DND-41 (cell line): ENCODE measurements at regions not wholly inside any gene's neighbourhood (a gene's known extent, or its start where the extent isn't known, plus 50 kb on each side); places are given as distances from the start of the nearest gene placed in this dataset.

Experiments
- ATAC-seq: fragments of 200-7000 bp; cut with Tn5 transposase; 3 replicates; pipeline ENCODE4 v1.9.1; 2021; ENCODE audit warnings: low read depth; ENCODE audit not compliant: insufficient read depth
- DNase-seq: peaks from one replicate; pipeline ENCODE4 v3.0.0-alpha.2; 2020
- H2AFZ ChIP-seq: 2 replicates; pipeline ENCODE4 v1.6.0; 2012; ENCODE audit warnings: low read depth, low read length
- H3K27ac ChIP-seq: 2 replicates; pipeline ENCODE4 v1.5.1; 2012; ENCODE audit warnings: low read length, inconsistent platforms
- H3K27me3 ChIP-seq: fragments of 200-600 bp; sonication (generic); 2 replicates; pipeline ENCODE4 v1.6.0; 2012; ENCODE audit warnings: low read length, mild to moderate bottlenecking, inconsistent platforms; ENCODE audit not compliant: insufficient read depth, poor library complexity
- H3K36me3 ChIP-seq: 2 replicates; pipeline ENCODE4 v1.5.1; 2012; ENCODE audit warnings: low read length, inconsistent platforms; ENCODE audit not compliant: insufficient read depth
- H3K4me1 ChIP-seq: 2 replicates; pipeline ENCODE4 v1.5.1; 2012; ENCODE audit warnings: mild to moderate bottlenecking, low read length; ENCODE audit not compliant: insufficient read depth
- H3K4me2 ChIP-seq: 2 replicates; pipeline ENCODE4 v1.6.0; 2012; ENCODE audit warnings: mild to moderate bottlenecking, moderate library complexity, low read length, inconsistent platforms; ENCODE audit not compliant: insufficient read depth
- H3K4me3 ChIP-seq, 2 experiments: fragments of 200-600 bp in 1 of 2; shearing (Covaris generic) in 1 of 2; 2 replicates each; pipeline ENCODE4 v1.5.1; 2012 to 2016; ENCODE audit warnings: inconsistent platforms in 2 of 2, low read length in 2 of 2, mild to moderate bottlenecking in 2 of 2, low read depth in 1 of 2, moderate library complexity in 1 of 2
- H3K79me2 ChIP-seq: 2 replicates; pipeline ENCODE4 v1.6.0; 2012; ENCODE audit warnings: low read length, inconsistent platforms; ENCODE audit not compliant: insufficient read depth
- H3K9ac ChIP-seq: 2 replicates; pipeline ENCODE4 v1.6.0; 2012; ENCODE audit warnings: low read depth, mild to moderate bottlenecking, inconsistent platforms, low read length, moderate library complexity
- H3K9me3 ChIP-seq: 2 replicates; pipeline ENCODE4 v1.5.1; 2012; ENCODE audit warnings: low read length, moderate library complexity, mild to moderate bottlenecking, inconsistent platforms; ENCODE audit not compliant: insufficient read depth, severe bottlenecking
- H4K20me1 ChIP-seq: 2 replicates; pipeline ENCODE4 v1.6.0; 2012; ENCODE audit warnings: low read length; ENCODE audit not compliant: insufficient read depth
- CTCF ChIP-seq: IDR thresholded peaks from 2 replicates; pipeline ENCODE4 v1.5.1; 2012; ENCODE audit warnings: borderline replicate concordance, low read length, moderate library complexity, mild to moderate bottlenecking; ENCODE audit not compliant: poor library complexity, severe bottlenecking; ENCODE audit errors: extremely low read depth
- EZH2 ChIP-seq: IDR thresholded peaks from 3 replicates; pipeline ENCODE4 v1.6.1; 2012; ENCODE audit warnings: borderline replicate concordance, low read depth, mild to moderate bottlenecking, moderate library complexity, low read length, inconsistent platforms; ENCODE audit not compliant: severe bottlenecking

- Histone ChIP-seq H3K4me1 (no peaks in the 10 kb centered on the region), H3K27ac (no peak overlapping the region), H4K20me1 (no peaks in the 10 kb centered on the region), H3K9ac (no peak overlapping the region), H3K36me3 (no peaks in the 10 kb centered on the region), H3K4me2 (no peak overlapping the region), H3K27me3 (no peaks in the 10 kb centered on the region), H2AFZ (no peak overlapping the region), H3K79me2 (no peaks in the 10 kb centered on the region), H3K4me3 (no peak overlapping the region), H3K9me3 (no peaks in the 10 kb centered on the region)
- DNase-seq (no peak), ATAC-seq (no peak)
- TF ChIP-seq CTCF: no peak
- no peak for TF ChIP-seq EZH2
Observed at GRCh38 chr4:183828839-183829238, 76.3 kb upstream of the STOX2 start.

DNA sequence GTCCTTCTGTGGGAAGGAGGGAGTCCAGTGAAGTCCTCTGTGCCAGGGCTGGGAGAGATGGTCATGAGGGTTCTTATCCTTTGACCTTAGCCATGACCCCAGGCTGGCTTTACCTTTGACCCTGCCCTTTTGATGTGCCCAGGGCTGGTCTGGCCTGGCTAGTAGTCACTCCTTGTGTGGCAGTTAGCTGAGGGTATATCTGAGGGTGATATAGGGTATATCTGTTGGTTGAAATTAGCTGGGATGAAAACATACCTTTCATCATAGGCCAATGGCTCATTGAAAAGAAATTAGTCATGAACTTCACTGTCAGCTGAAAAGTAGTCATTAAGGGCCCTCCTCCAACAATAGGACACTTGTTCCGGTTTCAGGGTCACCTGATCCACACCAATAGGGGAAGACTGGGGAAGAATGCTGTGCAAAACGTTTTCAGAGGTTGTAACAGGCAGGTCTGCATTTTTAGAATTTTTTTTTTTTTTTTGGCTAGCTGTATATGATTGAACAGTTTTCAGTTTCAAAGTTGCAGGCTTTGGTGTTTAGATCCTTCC is 74.6 kb upstream of the STOX2 start:
- TF ChIP-seq EZH2 (no peak), CTCF (no peak)
- ATAC-seq (no peak), DNase-seq (no peak)
- Histone ChIP-seq H4K20me1 (no peaks in the 10 kb centered on the region), H3K36me3 (no peaks in the 10 kb centered on the region), H3K9ac (no peak overlapping the region), H3K4me2 (no peak overlapping the region), H3K27ac (no peak overlapping the region), H3K79me2 (no peaks in the 10 kb centered on the region), H3K9me3 (no peaks in the 10 kb centered on the region), H3K27me3 (no peaks in the 10 kb centered on the region), H2AFZ (no peak overlapping the region), H3K4me3 (no peak overlapping the region), H3K4me1 (no peaks in the 10 kb centered on the region)

DNA sequence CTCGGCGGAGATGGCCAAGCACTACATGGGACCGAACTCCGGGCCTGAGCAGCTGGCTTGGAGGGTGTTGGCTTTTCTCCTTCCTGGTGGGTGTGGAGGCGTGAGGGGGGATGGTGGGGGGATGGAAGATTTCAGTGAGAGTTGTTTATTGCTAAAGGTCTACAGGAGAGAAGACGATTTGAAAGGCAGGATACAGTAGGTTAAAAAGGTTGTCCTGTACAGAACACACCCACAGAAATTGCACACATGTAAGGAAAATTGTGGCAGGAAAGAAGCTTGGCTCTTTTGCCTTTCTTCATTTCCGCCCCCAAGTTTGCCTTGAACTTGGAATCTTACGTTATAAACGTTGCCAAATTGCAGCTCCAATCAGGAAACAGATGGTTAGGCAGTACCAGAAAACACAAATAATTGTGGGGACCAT is 74.1 kb upstream of the STOX2 start:
- Histone ChIP-seq H3K4me3 (no peak overlapping the region), H3K27ac (no peak overlapping the region), H3K9ac (no peak overlapping the region), H3K4me2 (no peak overlapping the region), H2AFZ (no peak overlapping the region), H3K79me2 (no peaks in the 10 kb centered on the region), H4K20me1 (no peaks in the 10 kb centered on the region), H3K27me3 (no peaks in the 10 kb centered on the region), H3K36me3 (no peaks in the 10 kb centered on the region), H3K9me3 (no peaks in the 10 kb centered on the region), H3K4me1 (no peaks in the 10 kb centered on the region)
- TF ChIP-seq CTCF: no peak
- TF ChIP-seq EZH2: no peak
- ATAC-seq (no peak), DNase-seq (no peak)

GRCh38 chr4:183831683-183832082 is 73.4 kb upstream of the STOX2 start:
- Histone ChIP-seq H3K4me1 (no peaks in the 10 kb centered on the region), H3K79me2 (no peaks in the 10 kb centered on the region), H3K9ac (no peak overlapping the region), H3K27me3 (no peaks in the 10 kb centered on the region), H3K9me3 (no peaks in the 10 kb centered on the region), H2AFZ (no peak overlapping the region), H3K4me2 (no peak overlapping the region), H3K36me3 (no peaks in the 10 kb centered on the region), H3K27ac (no peak overlapping the region), H3K4me3 (no peak overlapping the region), H4K20me1 (no peaks in the 10 kb centered on the region)
- no peak for DNase-seq
- TF ChIP-seq CTCF: no peak
- ATAC-seq: no peak
